Peyer's patch (tissue), 4 donors: ENCODE measurements at regions not wholly inside any gene's neighbourhood (a gene's known extent, or its start where the extent isn't known, plus 50 kb on each side); places are given as distances from the start of the nearest gene placed in this dataset.

Experiments used
- DNase-seq, 3 donors: peaks; one replicate each; pipeline ENCODE4 v3.0.0-alpha.2; 2017 to 2019
- H3K27ac ChIP-seq, 4 donors: fragments of 200-600 bp; sonication (generic); one replicate each; pipeline ENCODE4 v1.5.1; 2016 to 2019
- H3K27me3 ChIP-seq, 2 donors: fragments of 200-600 bp; sonication (generic); one replicate each; pipeline ENCODE4 v1.5.1; 2019
- H3K36me3 ChIP-seq, 3 donors: fragments of 200-600 bp; sonication (generic); one replicate each; pipeline ENCODE4 v1.5.1; 2016 to 2019
- H3K4me1 ChIP-seq, 4 donors: fragments of 200-600 bp; sonication (generic); one replicate each; pipeline ENCODE4 v1.5.1; 2016 to 2019
- H3K4me3 ChIP-seq, 4 donors: fragments of 200-600 bp; sonication (generic); 1 replicate in 3 of 4; 2 replicates in 1 of 4; pipeline ENCODE4 v1.5.1; 2016 to 2019; ENCODE audit warnings: mild to moderate bottlenecking in 1 of 4
- H3K9me3 ChIP-seq, 4 donors: fragments of 200-600 bp; sonication (generic); one replicate each; pipeline ENCODE4 v1.5.1; 2016 to 2019; ENCODE audit warnings: mild to moderate bottlenecking in 1 of 4
- POLR2A ChIP-seq, 2 donors: fragments of 450-650 bp; IDR thresholded peaks; one replicate each; pipeline ENCODE4 v1.5.1; 2017; ENCODE audit warnings: antibody characterized with exemption in 2 of 2, mild to moderate bottlenecking in 2 of 2, moderate library complexity in 2 of 2
- TF ChIP-seq, protein P1 (sequence below), 6 experiments: fragments of 450-650 bp in 4 of 6; fragments of 200-600 bp in 2 of 6; sonication (generic) in 1 of 6; IDR thresholded peaks; one replicate each; pipeline ENCODE4 v1.5.1; 2017 to 2019; ENCODE audit warnings: antibody characterized with exemption in 6 of 6, mild to moderate bottlenecking in 3 of 6, moderate library complexity in 1 of 6

DNA sequence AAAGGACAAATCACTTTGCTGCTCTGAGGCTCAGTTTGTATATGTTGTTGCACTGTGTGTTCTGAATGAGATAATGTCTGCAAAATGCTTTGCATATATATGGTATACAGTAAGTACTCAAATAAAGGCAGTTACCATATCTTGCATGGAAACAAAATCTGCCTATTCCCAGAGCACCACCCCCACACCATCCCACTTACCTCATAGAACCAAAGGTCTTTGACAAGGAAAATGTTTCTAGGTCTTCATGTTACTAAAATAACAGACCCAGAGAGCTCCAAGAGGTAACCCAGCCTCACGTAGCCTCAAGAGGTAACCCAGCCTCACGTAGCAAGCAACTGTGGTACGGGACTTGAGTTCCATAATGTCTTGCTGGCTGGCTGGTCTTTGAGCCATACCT, 71.6 kb upstream of the CMKLR1 start:
- DNase-seq, result no peak
- no peaks in the 10 kb centered on the region for H3K27me3 ChIP-seq
- no peak overlapping the region for H3K27ac ChIP-seq
- H3K4me1 ChIP-seq, result no peaks in the 10 kb centered on the region
- TF ChIP-seq, protein P1, sequence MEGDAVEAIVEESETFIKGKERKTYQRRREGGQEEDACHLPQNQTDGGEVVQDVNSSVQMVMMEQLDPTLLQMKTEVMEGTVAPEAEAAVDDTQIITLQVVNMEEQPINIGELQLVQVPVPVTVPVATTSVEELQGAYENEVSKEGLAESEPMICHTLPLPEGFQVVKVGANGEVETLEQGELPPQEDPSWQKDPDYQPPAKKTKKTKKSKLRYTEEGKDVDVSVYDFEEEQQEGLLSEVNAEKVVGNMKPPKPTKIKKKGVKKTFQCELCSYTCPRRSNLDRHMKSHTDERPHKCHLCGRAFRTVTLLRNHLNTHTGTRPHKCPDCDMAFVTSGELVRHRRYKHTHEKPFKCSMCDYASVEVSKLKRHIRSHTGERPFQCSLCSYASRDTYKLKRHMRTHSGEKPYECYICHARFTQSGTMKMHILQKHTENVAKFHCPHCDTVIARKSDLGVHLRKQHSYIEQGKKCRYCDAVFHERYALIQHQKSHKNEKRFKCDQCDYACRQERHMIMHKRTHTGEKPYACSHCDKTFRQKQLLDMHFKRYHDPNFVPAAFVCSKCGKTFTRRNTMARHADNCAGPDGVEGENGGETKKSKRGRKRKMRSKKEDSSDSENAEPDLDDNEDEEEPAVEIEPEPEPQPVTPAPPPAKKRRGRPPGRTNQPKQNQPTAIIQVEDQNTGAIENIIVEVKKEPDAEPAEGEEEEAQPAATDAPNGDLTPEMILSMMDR (IDR thresholded peaks at IDR 0.05), result no peak
- no peak for TF ChIP-seq POLR2A (IDR thresholded peaks at IDR 0.05)
- no peaks in the 10 kb centered on the region for H3K36me3 ChIP-seq
- no peak overlapping the region for H3K4me3 ChIP-seq
- H3K9me3 ChIP-seq, result no peaks in the 10 kb centered on the region

DNA sequence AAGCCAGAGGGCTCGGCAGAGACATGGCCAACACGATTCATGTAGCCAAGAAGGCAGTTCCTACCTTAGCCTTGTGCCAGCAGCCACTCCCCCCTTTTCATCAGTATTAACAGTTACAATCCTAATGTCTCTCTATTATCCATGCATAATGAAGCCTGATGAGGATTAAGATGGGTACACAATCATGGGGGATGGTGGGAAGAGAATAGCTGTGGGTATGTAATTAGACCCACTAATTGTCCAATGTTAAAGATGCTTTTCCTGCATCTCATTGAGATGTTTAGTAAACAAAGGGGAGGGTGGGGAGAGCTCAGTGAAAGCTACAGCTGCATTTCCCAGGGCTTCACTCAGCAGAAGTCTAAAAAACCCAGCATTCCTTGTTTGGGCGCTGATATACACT, 70.4 kb upstream of the CMKLR1 start:
- no peaks in the 10 kb centered on the region for H3K36me3 ChIP-seq
- no peaks in the 10 kb centered on the region for H3K27me3 ChIP-seq
- no peaks in the 10 kb centered on the region for H3K9me3 ChIP-seq
- no peak overlapping the region for H3K4me3 ChIP-seq
- H3K4me1 ChIP-seq, result no peaks in the 10 kb centered on the region
- TF ChIP-seq POLR2A (IDR thresholded peaks at IDR 0.05), result no peak
- TF ChIP-seq, protein P1 (IDR thresholded peaks at IDR 0.05), result no peak
- H3K27ac ChIP-seq, result no peak overlapping the region
- no peak for DNase-seq

DNA sequence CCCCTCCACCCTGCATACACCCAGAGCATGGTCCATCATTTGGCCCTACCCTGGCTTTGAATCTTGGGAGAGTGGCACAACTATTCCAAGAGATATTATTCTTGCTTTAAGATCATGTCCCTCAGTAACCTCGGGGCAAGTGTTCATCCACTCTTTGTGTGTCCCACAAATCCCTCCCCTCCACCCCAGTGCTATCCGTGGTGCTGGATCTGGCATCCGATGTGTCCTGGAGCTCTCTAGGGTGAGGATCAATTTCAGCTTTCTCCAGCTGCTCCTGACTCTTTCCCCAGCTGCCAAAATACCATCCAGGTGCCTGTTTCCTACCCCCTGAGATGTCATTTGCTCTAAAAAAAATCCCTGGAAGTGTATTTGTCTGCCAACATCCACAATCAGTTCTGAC, 64.8 kb upstream of the CMKLR1 start:
- H3K27ac ChIP-seq, result no peak overlapping the region
- DNase-seq, result no peak
- H3K9me3 ChIP-seq, result no peaks in the 10 kb centered on the region
- no peaks in the 10 kb centered on the region for H3K4me1 ChIP-seq
- no peaks in the 10 kb centered on the region for H3K27me3 ChIP-seq
- no peak for TF ChIP-seq POLR2A (IDR thresholded peaks at IDR 0.05)
- no peak overlapping the region for H3K4me3 ChIP-seq
- no peaks in the 10 kb centered on the region for H3K36me3 ChIP-seq

DNA sequence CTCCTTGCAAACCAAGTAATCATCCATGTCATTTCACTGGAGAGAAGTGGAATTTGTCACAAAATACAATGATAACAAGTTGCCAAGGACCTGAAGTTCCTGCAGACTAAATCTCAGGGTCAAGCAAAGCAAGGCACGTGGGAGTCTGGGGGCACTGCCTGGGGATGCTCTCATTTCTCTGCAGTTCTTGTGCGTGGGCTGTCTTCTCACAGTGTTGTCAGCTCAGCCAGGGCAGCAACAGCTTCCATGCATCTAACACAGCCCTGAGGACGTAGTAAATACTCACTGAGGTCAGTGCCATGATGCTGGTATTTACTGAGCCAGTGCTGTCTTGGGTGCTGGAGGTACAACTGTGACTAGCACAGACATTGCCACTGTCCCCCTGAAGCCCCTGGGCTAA, 62.9 kb upstream of the CMKLR1 start:
- H3K4me3 ChIP-seq, result no peak overlapping the region
- no peaks in the 10 kb centered on the region for H3K4me1 ChIP-seq
- no peak for DNase-seq
- no peaks in the 10 kb centered on the region for H3K9me3 ChIP-seq
- no peaks in the 10 kb centered on the region for H3K27me3 ChIP-seq
- H3K36me3 ChIP-seq, result no peaks in the 10 kb centered on the region
- no peak for TF ChIP-seq POLR2A (IDR thresholded peaks at IDR 0.05)
- TF ChIP-seq, protein P1 (IDR thresholded peaks at IDR 0.05), result no peak
- H3K27ac ChIP-seq, result no peak overlapping the region

DNA sequence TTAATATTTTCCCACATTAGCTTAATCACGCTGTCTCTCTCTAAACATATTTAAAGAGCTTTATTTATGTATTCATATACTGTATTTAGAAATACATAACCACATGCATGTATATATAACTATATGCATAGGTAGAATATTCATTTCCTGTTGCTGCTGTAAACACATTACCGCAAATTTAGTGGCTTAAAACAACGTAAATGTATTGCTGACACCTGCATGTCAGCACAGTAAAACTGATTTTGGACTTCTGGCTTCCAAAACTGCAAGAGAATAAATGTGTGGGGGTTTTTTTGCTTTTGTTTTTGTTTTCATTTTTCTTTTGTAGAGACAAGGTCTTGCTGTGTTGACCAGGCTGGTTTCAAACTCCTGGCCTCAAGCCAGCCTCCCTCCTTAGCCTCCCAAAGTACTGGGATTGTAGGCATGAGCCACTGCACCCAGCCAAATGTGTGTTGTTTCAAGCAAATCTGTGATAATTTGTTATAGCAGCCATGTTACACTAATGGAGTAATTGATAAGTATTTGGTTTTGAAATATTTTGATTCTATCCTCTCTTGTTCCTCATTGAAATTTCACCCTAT, 61.9 kb upstream of the CMKLR1 start:
- no peaks in the 10 kb centered on the region for H3K4me1 ChIP-seq
- TF ChIP-seq, protein P1 (IDR thresholded peaks at IDR 0.05), result no peak
- TF ChIP-seq POLR2A (IDR thresholded peaks at IDR 0.05), result no peak
- no peaks in the 10 kb centered on the region for H3K27me3 ChIP-seq
- no peaks in the 10 kb centered on the region for H3K36me3 ChIP-seq
- H3K27ac ChIP-seq, result no peak overlapping the region
- H3K9me3 ChIP-seq, result no peaks in the 10 kb centered on the region
- DNase-seq, result no peak
- H3K4me3 ChIP-seq, result no peak overlapping the region

DNA sequence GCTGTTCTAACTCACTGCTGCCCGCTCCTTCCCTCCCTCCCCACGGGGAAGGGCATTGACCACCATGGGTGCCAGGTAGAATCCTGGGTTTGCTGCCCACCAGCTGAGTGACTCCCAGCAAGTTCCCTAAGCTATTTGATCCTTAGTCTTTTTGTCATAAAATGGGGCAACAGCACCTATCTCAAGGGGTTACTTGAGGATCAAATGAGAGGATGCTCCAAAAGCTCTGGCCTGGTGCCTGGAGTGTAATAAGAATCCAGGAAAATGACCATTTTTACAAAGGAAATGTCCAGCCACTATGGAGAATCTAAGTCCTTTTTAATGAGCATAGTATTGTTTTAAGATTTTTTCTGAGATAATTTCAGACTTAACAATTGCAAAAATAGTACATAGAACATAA, 61.4 kb upstream of the CMKLR1 start:
- TF ChIP-seq, protein P1 (IDR thresholded peaks at IDR 0.05), result no peak
- TF ChIP-seq POLR2A (IDR thresholded peaks at IDR 0.05), result no peak
- H3K36me3 ChIP-seq, result no peaks in the 10 kb centered on the region
- H3K9me3 ChIP-seq, result no peaks in the 10 kb centered on the region
- no peak overlapping the region for H3K27ac ChIP-seq
- DNase-seq, result no peak
- no peak overlapping the region for H3K4me3 ChIP-seq
- no peaks in the 10 kb centered on the region for H3K4me1 ChIP-seq
- H3K27me3 ChIP-seq, result no peaks in the 10 kb centered on the region
